Activated T-cell treated with anti-CD3 and anti-CD28 coated beads, Interleukin-2, amount 50 U/mL, for 24 hours (primary cell): ENCODE measurements at regions not wholly inside any gene's neighbourhood (a gene's known extent, or its start where the extent isn't known, plus 50 kb on each side); places are given as distances from the start of the nearest gene placed in this dataset.

Source experiments
- DNase-seq: peaks from one replicate; pipeline ENCODE4 v3.0.0-alpha.2; 2020
- H3K27ac Mint-ChIP-seq: 2 replicates; pipeline ENCODE4 v1.8.0; 2020; ENCODE audit warnings: mild to moderate bottlenecking, mixed read lengths
- H3K27me3 Mint-ChIP-seq: 2 replicates; pipeline ENCODE4 v1.8.0; 2020; ENCODE audit warnings: mixed read lengths
- H3K36me3 Mint-ChIP-seq: 2 replicates; pipeline ENCODE4 v1.8.0; 2020; ENCODE audit warnings: low read depth, mixed read lengths
- H3K4me1 Mint-ChIP-seq: 2 replicates; pipeline ENCODE4 v1.8.0; 2020; ENCODE audit warnings: low read depth, mixed read lengths
- H3K4me3 Mint-ChIP-seq: 2 replicates; pipeline ENCODE4 v1.8.0; 2020; ENCODE audit warnings: mild to moderate bottlenecking, moderate library complexity, mixed read lengths
- H3K9me3 Mint-ChIP-seq: 2 replicates; pipeline ENCODE4 v1.8.0; 2020; ENCODE audit warnings: mixed read lengths

DNA sequence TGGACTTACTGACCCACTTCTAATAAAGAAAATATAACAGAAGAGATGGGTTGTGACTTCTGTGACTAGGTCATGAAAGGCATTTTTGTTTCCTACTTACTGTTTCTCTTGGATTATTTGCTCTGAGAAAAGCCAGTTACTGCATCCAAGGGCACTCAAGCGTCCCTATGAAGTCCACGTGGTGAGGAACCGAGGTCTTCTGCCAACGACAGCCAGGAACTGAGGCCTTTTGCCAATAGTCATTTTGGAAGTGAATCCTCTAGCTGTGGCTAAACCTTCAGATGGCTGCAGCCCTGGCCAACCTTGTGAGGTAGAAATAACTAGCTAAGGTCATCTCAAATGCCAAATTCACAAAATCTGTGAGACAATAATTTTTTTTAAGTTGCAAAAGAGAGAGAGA is 449.8 kb upstream of the RGPD4 start:
- peaks cover 2% of the 10 kb centered on the region for H3K9me3 Mint-ChIP-seq
- no peak for DNase-seq
- H3K36me3 Mint-ChIP-seq, result no peaks in the 10 kb centered on the region
- H3K4me1 Mint-ChIP-seq, result no peaks in the 10 kb centered on the region
- H3K27ac Mint-ChIP-seq, result no peak overlapping the region
- H3K27me3 Mint-ChIP-seq, result no peaks in the 10 kb centered on the region
- no peak overlapping the region for H3K4me3 Mint-ChIP-seq

DNA sequence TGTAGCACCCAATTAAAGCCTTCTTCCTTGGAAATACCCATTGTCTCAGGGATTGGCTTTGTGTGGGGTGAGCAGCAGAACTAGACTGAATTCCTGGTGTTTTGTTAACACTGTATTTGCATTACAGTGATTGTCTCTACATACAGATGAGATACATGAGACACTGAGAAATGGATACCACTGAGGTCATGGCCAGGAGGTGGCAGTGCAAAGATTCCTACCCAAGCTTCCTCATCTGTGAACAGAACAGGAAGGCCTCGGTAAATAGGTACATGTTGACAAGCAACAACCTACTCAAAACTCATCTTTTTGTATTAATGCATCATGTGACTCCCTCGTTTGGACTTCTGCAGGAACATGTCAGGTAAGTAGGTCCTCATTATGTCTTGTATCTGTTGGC is 445.8 kb upstream of the RGPD4 start:
- Mint-ChIP-seq H3K9me3 (peaks cover 2% of the 10 kb centered on the region), H3K27me3 (no peaks in the 10 kb centered on the region), H3K4me3 (no peak overlapping the region), H3K4me1 (no peaks in the 10 kb centered on the region), H3K27ac (no peak overlapping the region), H3K36me3 (no peaks in the 10 kb centered on the region)
- no peak for DNase-seq

DNA sequence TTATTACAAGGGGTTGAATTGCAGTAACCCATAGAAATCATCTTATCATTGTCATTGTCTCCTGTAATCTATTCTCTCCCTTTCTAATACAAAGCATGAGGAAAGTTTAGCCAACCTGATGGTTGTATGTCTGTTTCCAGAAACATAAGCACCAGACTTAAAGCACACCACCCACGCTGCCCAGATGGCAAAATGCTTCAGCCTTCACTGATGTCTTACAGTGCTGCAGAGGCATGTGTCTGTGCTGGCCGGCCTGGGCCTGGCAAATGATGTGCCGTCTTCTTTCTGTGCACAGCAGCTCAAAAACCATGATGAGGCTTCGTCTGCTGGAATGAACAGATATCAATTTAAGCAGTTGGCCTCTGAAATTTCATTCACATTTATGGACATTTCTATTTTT is 443.0 kb upstream of the RGPD4 start:
- Mint-ChIP-seq H3K36me3 (no peaks in the 10 kb centered on the region), H3K27ac (no peak overlapping the region), H3K27me3 (no peaks in the 10 kb centered on the region), H3K4me1 (no peaks in the 10 kb centered on the region), H3K9me3 (peaks cover 2% of the 10 kb centered on the region), H3K4me3 (no peak overlapping the region)
- no peak for DNase-seq

DNA sequence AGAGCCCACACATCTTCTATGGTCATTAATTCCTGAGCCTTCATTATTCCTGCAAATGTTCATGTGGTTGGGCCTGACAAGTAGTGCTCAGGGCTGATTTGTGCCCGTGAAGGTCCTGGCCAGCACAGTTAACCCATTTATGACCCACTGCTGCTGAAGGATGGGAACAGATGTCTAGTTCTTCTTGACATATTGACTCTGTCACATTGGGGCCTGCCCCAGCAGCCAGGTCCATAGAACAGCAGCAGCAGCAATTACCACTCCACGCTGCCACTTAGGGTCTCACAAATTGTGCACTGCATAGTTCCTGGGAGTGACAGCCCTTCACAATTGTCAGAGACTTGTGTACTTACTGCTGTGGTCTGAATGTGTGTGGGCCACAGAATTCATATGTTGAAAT is 442.3 kb upstream of the RGPD4 start:
- peaks cover 2% of the 10 kb centered on the region for H3K9me3 Mint-ChIP-seq
- no peaks in the 10 kb centered on the region for H3K4me1 Mint-ChIP-seq
- no peak overlapping the region for H3K4me3 Mint-ChIP-seq
- no peak overlapping the region for H3K27ac Mint-ChIP-seq
- no peaks in the 10 kb centered on the region for H3K36me3 Mint-ChIP-seq
- H3K27me3 Mint-ChIP-seq, result no peaks in the 10 kb centered on the region
- no peak for DNase-seq

DNA sequence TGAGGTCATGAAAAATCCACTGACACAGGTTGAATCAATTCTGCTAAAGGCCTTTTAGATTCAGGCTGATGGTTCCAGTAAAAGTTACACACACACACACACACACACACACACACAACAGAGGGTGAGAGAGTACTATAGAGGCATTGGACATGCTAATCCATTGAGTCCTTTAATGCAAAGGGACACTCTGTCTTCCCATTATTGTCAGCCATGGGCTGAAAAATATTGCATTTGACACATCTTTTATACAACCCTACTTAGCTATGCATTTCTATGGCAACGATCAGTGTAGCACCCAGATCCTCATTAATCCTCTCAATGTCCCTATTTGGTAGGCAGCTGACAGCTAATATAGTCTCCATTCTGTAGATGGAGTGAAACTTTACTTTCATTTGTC is 440.8 kb upstream of the RGPD4 start:
- no peak for DNase-seq
- Mint-ChIP-seq H3K9me3 (peaks cover 2% of the 10 kb centered on the region), H3K27me3 (no peaks in the 10 kb centered on the region), H3K4me3 (no peak overlapping the region), H3K4me1 (no peaks in the 10 kb centered on the region), H3K27ac (no peak overlapping the region), H3K36me3 (no peaks in the 10 kb centered on the region)

DNA sequence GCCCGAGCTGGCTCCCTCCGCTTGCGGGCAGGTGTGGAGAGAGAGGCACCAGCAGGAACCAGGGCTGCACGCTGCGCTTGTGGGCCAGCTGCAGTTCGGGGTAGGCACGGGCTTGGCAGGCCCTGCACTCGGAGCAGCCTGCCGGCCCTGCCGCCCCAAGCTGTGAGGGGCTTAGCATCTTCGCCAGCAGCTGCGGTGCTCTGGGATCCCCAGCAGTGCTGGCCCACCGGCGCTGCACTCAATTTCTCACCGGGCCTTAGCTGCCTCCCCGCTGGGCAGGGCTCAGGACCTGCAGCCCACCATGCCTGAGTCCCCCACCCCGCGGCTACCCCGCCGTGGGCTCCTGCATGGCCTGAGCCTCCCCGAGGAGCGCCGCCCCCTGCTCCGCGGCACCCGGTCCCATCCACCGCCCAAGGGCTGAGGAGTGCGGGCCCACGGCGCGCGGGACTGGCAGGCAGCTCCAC is 434.4 kb upstream of the RGPD4 start:
- H3K4me3 Mint-ChIP-seq, result no peak overlapping the region
- H3K9me3 Mint-ChIP-seq, result no peaks in the 10 kb centered on the region
- H3K4me1 Mint-ChIP-seq, result no peaks in the 10 kb centered on the region
- no peaks in the 10 kb centered on the region for H3K27me3 Mint-ChIP-seq
- no peak for DNase-seq
- H3K27ac Mint-ChIP-seq, result no peak overlapping the region
- H3K36me3 Mint-ChIP-seq, result no peaks in the 10 kb centered on the region

DNA sequence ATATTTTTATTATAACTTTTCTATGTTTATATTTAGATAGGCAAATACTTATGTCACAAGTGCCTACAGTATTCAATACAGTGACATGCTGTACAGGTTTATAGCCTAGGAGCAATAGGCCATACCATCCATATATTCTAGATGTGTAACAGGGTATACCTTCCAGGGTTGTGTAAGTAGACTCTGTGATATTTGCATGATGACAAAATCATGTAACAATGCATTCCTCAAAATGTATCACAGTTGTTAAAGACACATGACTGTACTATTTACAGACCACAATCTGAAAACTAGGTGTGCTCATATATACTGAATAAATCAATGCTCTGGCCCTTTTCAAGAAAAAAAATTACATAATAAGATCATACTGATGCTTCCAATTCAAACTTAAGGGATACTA is 433.2 kb upstream of the RGPD4 start:
- no peak for DNase-seq
- Mint-ChIP-seq H3K4me1 (no peaks in the 10 kb centered on the region), H3K27ac (no peak overlapping the region), H3K27me3 (no peaks in the 10 kb centered on the region), H3K9me3 (no peaks in the 10 kb centered on the region), H3K36me3 (no peaks in the 10 kb centered on the region), H3K4me3 (no peak overlapping the region)

DNA sequence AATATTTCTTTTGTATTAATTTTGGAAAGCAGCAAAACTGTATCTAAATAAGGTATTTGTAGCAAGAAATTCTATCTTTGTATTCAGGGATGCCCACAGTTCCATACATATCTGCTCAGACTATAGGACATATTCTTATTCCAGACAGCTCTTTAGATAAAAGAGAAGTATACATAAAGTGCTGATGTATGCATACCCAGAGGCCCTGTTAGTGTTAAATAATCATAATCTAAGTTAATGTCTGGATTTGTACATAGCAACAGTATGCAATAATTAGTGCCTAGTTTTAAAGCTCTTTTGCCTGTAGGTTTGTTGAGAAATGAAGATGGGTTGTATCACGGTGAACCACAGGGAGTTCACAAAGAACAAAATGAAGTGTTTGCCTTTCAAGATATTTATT is 428.0 kb upstream of the RGPD4 start:
- DNase-seq, result no peak
- Mint-ChIP-seq H3K27me3 (no peaks in the 10 kb centered on the region), H3K36me3 (no peaks in the 10 kb centered on the region), H3K9me3 (no peaks in the 10 kb centered on the region), H3K4me3 (no peak overlapping the region), H3K4me1 (no peaks in the 10 kb centered on the region), H3K27ac (no peak overlapping the region)

DNA sequence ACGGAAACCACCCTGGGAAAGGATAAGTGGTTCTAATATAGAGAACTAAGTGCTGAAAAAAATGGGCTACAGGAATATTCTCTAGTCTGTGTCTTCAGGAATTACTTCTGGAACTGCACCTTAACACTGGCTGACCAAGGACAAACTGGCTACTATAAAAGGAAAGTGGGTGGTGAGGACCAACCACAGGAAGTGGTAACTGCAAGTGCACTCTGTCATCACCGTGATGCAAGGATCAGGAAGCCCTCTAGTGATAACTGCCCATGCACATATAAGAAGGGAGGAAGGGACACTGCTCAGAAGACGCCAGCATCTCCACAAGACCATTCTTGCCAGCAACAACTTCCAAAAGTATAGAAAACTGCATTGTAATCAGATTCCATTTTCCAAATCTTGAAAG is 424.4 kb upstream of the RGPD4 start:
- Mint-ChIP-seq H3K27me3 (no peaks in the 10 kb centered on the region), H3K4me3 (no peak overlapping the region), H3K9me3 (peaks cover 2% of the 10 kb centered on the region), H3K36me3 (no peaks in the 10 kb centered on the region), H3K27ac (no peak overlapping the region), H3K4me1 (no peaks in the 10 kb centered on the region)
- no peak for DNase-seq

DNA sequence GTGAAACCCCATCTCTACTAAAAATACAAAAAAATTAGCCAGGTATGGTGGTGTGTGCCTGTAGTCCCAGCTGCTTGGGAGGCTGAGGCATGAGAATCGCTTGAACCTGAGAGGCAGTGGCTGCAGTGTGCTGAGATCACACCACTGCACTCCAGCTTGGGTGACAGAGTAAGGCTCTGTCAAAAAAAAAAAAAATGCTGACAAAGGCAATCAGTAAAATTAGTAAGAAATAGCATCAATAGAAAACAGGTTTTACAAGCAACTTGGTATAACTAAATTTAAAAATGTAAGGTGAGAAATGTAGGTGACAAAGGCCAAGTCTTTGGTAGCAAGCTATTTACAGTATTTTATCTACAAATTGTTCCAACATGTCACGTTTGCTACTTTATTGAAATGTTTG is 421.4 kb upstream of the RGPD4 start:
- Mint-ChIP-seq H3K36me3 (no peaks in the 10 kb centered on the region), H3K4me3 (no peak overlapping the region), H3K9me3 (peaks cover 2% of the 10 kb centered on the region), H3K27me3 (no peaks in the 10 kb centered on the region), H3K27ac (no peak overlapping the region), H3K4me1 (no peaks in the 10 kb centered on the region)
- no peak for DNase-seq

DNA sequence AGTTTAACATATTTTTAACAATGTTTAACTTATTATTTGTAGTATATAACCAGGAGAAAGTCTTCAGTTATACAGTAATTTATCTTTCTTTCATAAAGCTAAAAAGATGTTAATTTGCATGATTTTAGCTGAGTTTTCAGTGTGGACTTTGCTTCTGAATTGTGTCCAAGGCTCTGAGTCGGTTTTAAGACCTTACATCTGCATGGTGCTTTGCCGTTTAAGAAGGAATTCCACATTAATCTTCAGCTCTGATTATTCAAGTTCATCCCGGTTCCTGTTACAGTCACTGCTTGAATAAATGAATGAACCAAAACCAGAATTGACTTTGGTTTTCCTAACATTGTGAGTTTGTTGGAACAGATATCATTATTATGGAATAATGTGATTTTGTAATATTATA is 419.7 kb upstream of the RGPD4 start:
- no peaks in the 10 kb centered on the region for H3K36me3 Mint-ChIP-seq
- DNase-seq, result no peak
- no peaks in the 10 kb centered on the region for H3K27me3 Mint-ChIP-seq
- no peak overlapping the region for H3K4me3 Mint-ChIP-seq
- H3K9me3 Mint-ChIP-seq, result peaks cover 2% of the 10 kb centered on the region
- H3K4me1 Mint-ChIP-seq, result no peaks in the 10 kb centered on the region
- no peak overlapping the region for H3K27ac Mint-ChIP-seq

DNA sequence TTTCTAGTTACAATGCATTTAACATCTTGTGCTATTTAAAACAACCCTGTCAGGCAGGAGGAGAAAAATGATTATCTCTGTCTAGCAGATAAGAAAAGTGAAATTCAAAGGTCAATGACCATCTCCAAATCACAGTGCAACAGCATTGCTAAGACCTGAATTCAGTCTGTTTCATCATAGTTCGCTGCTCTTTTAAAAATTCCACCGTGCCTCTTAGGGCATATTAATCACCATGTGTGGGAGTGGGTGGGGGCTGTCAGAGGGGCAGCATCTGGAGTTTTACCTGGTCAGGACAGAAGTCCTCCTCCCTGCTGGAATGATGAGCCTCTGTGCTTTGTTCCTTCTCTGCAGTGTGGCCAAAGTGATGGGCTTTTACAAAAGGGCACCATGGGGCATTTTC is 418.7 kb upstream of the RGPD4 start:
- no peak overlapping the region for H3K27ac Mint-ChIP-seq
- no peaks in the 10 kb centered on the region for H3K36me3 Mint-ChIP-seq
- H3K4me3 Mint-ChIP-seq, result no peak overlapping the region
- DNase-seq, result no peak
- peaks cover 2% of the 10 kb centered on the region for H3K9me3 Mint-ChIP-seq
- no peaks in the 10 kb centered on the region for H3K27me3 Mint-ChIP-seq
- no peaks in the 10 kb centered on the region for H3K4me1 Mint-ChIP-seq

DNA sequence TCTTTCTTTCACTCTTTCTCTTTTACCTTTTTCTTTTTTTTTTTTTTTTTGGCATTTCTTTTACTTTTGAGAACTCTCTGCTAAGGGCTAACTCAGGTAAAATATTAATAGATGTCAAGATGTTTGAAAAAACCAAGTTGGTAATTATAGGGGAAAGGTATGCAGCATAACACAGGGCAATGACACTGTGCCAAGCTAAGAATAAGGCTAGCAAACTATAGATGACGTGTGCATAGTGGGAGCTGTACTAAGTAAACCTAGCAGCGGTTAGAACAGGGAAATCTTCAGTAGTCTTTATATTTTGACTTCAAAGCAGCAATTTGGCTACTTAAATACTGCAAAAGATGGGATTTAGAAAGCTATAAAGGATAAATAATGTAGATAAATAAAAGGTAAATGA is 415.4 kb upstream of the RGPD4 start:
- H3K4me1 Mint-ChIP-seq, result no peaks in the 10 kb centered on the region
- H3K27ac Mint-ChIP-seq, result no peak overlapping the region

DNA sequence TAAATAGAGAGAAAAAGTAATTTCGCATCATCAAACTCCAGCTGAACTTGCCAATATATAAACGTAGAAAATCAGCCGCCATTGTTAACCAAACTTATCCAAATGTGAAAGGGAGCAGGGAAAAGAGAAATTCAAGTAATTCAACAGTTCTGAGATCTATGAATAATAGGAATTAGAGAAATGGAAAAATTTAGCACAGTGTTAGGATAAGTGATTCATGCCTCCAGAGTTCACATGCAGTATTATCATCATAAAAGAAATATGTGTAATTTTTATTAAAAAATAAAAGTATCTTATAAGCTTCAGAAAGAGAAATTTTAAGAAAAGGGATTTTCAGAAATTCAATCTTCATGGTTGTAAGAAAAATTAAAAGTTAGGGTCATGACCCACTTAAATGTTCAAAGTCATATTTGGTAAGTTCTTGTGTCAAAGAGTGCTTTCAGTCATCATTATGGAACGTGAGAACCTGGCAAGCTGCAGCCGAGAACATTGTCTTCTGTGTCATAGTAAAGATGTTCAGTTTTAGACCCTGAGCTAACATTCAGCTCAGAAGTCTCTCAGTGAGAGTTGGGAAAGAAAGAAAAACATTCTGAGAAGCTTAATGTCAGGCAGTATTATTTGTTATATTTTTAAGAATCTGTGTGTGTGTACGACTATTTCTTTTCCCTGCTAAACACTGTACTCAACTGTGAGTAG is 414.3 kb upstream of the RGPD4 start:
- H3K4me3 Mint-ChIP-seq, result no peak overlapping the region
- no peaks in the 10 kb centered on the region for H3K27me3 Mint-ChIP-seq
- no peak for DNase-seq
- no peaks in the 10 kb centered on the region for H3K4me1 Mint-ChIP-seq
- H3K9me3 Mint-ChIP-seq, result no peaks in the 10 kb centered on the region
- no peaks in the 10 kb centered on the region for H3K36me3 Mint-ChIP-seq
- no peak overlapping the region for H3K27ac Mint-ChIP-seq

More for the DNA sequence above, 415.4 kb upstream of the RGPD4 start:
- no peak overlapping the region for H3K4me3 Mint-ChIP-seq
- DNase-seq, result no peak
- H3K9me3 Mint-ChIP-seq, result no peaks in the 10 kb centered on the region
- H3K36me3 Mint-ChIP-seq, result no peaks in the 10 kb centered on the region
- H3K27me3 Mint-ChIP-seq, result no peaks in the 10 kb centered on the region

DNA sequence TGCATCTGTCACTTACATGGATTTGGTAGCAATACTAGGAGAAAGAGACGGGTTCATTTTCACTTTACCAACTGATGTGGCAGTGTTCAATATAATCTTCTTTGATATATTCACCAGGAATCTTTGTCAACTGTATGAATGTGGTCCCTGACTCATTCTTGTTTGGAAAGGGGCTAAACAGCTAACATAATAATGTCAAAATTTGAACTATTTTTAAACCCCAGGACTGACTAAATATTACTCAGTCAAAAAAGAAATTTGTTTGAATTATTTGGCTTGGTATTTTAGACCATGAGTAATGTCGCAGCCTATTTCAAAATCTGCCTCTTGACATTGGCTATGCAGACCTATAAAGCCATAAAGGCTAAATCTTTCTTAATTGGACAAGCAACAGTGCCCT is 413.7 kb upstream of the RGPD4 start:
- H3K27ac Mint-ChIP-seq, result no peak overlapping the region
- DNase-seq, result no peak
- no peaks in the 10 kb centered on the region for H3K4me1 Mint-ChIP-seq
- no peaks in the 10 kb centered on the region for H3K9me3 Mint-ChIP-seq
- H3K36me3 Mint-ChIP-seq, result no peaks in the 10 kb centered on the region
- no peak overlapping the region for H3K4me3 Mint-ChIP-seq
- no peaks in the 10 kb centered on the region for H3K27me3 Mint-ChIP-seq

DNA sequence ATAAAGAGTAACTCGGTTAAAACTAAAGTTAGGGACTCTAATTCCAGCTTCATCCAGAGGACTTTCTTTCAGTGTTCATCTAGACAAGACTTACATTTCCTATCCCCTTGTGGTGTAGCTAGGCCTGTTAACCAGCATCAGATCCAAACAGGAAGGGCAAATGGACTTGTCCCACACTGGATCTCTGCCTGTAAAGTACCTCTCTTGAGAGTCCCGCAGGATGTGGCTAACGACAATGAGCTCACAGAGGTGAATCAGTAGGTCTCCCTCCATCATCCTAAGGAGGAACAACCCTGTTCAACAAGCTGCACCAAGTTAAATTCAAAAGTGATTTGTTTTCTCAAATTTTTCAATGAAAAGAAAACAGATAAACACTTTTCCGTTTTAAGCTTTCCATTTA is 412.3 kb upstream of the RGPD4 start:
- DNase-seq, result no peak
- Mint-ChIP-seq H3K9me3 (no peaks in the 10 kb centered on the region), H3K27ac (no peak overlapping the region), H3K27me3 (no peaks in the 10 kb centered on the region), H3K36me3 (no peaks in the 10 kb centered on the region), H3K4me3 (no peak overlapping the region), H3K4me1 (no peaks in the 10 kb centered on the region)
